ENCODE measurements at regions not wholly inside any gene's neighbourhood (a gene's known extent, or its start where the extent isn't known, plus 50 kb on each side); places are given as distances from the start of the nearest gene placed in this dataset.

GRCh38 chr2:76558157-76558556 lies 847.4 kb upstream of the GCFC2 start:
- no peak for TF ChIP-seq CTCF (IDR thresholded peaks at IDR 0.05)
- no peak for TF ChIP-seq POLR2A (IDR thresholded peaks at IDR 0.05)
